ENCODE measurements at regions not wholly inside any gene's neighbourhood (a gene's known extent, or its start where the extent isn't known, plus 50 kb on each side); places are given as distances from the start of the nearest gene placed in this dataset.

- no peak for DNase-seq
Measured at GRCh38 chr6:12593771-12594529, 122.6 kb upstream of the PHACTR1 start.

- DNase-seq: no peak
Measured at GRCh38 chr6:12594530-12594893, 122.1 kb upstream of the PHACTR1 start.

GRCh38 chr6:12595161-12595811, 121.3 kb upstream of the PHACTR1 start:
- DNase-seq: no peak

- no peak for DNase-seq
Measured at GRCh38 chr6:12596731-12597130, 119.8 kb upstream of the PHACTR1 start.

- no peak for DNase-seq
Measured at GRCh38 chr6:12598919-12599318, 117.6 kb upstream of the PHACTR1 start.

- DNase-seq: no peak
Measured at GRCh38 chr6:12601881-12602280, 114.7 kb upstream of the PHACTR1 start.

GRCh38 chr6:12602342-12602741, 114.2 kb upstream of the PHACTR1 start:
- no peak for DNase-seq

- DNase-seq: peak; percentile 17 to 57
Measured at GRCh38 chr6:12602951-12603672, 113.5 kb upstream of the PHACTR1 start.

- no peak for DNase-seq
Measured at GRCh38 chr6:12603673-12604049, 112.9 kb upstream of the PHACTR1 start.

- peak; percentile 69 to 74 for DNase-seq
Measured at GRCh38 chr6:12605888-12606345, 110.7 kb upstream of the PHACTR1 start.

- no peak for DNase-seq
Measured at GRCh38 chr6:12606616-12607015, 110.0 kb upstream of the PHACTR1 start.

- DNase-seq: no peak
Measured at GRCh38 chr6:12608016-12608860, 108.3 kb upstream of the PHACTR1 start.

- no peak for DNase-seq
Measured at GRCh38 chr6:12608874-12609273, 107.7 kb upstream of the PHACTR1 start.

- no peak for DNase-seq
Measured at GRCh38 chr6:12609751-12610150, 106.8 kb upstream of the PHACTR1 start.

- no peak for DNase-seq
Measured at GRCh38 chr6:12610862-12611261, 105.7 kb upstream of the PHACTR1 start.

GRCh38 chr6:12613811-12614210, 102.8 kb upstream of the PHACTR1 start:
- no peak for DNase-seq

- no peak for DNase-seq
Measured at GRCh38 chr6:12614456-12614855, 102.1 kb upstream of the PHACTR1 start.

GRCh38 chr6:12618296-12618695, 98.3 kb upstream of the PHACTR1 start:
- no peak for DNase-seq

GRCh38 chr6:12621754-12622153, 94.8 kb upstream of the PHACTR1 start:
- no peak for DNase-seq

- no peak for DNase-seq
Measured at GRCh38 chr6:12622566-12622965, 94.0 kb upstream of the PHACTR1 start.

- no peak for DNase-seq
Measured at GRCh38 chr6:12624142-12624837, 92.3 kb upstream of the PHACTR1 start.

GRCh38 chr6:12627053-12627452, 89.5 kb upstream of the PHACTR1 start:
- DNase-seq: no peak

Data from NCI-H2081 (cell line).